ENCODE measurements at regions not wholly inside any gene's neighbourhood (a gene's known extent, or its start where the extent isn't known, plus 50 kb on each side); places are given as distances from the start of the nearest gene placed in this dataset.

DNA sequence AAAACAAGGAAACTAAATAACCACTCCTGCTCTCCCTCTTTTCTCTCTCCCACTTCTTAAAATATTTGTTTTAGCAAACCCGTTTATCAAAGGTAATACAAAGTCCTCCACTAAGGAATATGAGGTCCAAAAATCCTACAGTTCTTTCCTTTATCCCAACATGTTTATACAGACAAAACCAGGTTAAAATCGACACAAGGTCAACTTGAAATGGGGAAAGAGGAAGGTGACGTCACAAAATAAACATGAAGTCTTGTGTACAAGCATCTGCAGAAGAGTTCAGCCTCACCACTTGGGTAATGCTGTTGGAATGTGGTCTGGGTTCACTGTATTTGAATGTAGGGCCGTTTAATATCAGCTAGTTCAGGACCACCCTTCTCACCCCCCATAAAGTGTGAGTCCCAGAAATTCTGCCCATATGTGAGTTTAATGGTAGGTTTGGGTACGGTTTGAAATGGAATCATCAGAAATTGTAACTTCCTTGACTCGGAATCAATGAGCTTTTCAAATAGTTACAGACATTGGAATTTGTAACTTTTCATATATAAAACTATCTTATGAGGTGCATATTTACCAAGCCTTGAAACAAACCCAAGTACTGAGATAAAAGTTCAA lies 120.0 kb upstream of the SLC38A2 start:
- POLR2A ChIA-PET (ENCODE audit: partially characterized antibody) = no interaction called here
- TF ChIP-seq RAD21 (IDR thresholded peaks at IDR 0.05 in 1 of 2, conservative IDR thresholded peaks at IDR 0.05 in 1 of 2; ENCODE audit: low read depth in 2 of 2, low read length in 2 of 2) = no peak
- no peak for TF ChIP-seq SRF (IDR thresholded peaks at IDR 0.05; ENCODE audit: low read depth, low read length)
- TF ChIP-seq JUND (IDR thresholded peaks at IDR 0.05; ENCODE audit: low read length) = no peak
- no peak for TF ChIP-seq HDAC2 (IDR thresholded peaks at IDR 0.05; ENCODE audit: borderline replicate concordance in 1 of 2, low read depth in 2 of 2, low read length in 2 of 2)
- no peak for TF ChIP-seq ATF2 (IDR thresholded peaks at IDR 0.05; ENCODE audit: low read length)
- no peak for TF ChIP-seq SP2 (IDR thresholded peaks at IDR 0.05; ENCODE audit: low read length)
- no peak for TF ChIP-seq SAP30 (IDR thresholded peaks at IDR 0.05; ENCODE audit: insufficient read depth, insufficient replicate concordance, low read length)
- TF ChIP-seq TAF1 (IDR thresholded peaks at IDR 0.05; ENCODE audit: low read depth, low read length) = no peak
- no peak for TF ChIP-seq NANOG (IDR thresholded peaks at IDR 0.05; ENCODE audit: insufficient read depth, low read depth, low read length, poor library complexity, severe bottlenecking)
- TF ChIP-seq, protein P1, sequence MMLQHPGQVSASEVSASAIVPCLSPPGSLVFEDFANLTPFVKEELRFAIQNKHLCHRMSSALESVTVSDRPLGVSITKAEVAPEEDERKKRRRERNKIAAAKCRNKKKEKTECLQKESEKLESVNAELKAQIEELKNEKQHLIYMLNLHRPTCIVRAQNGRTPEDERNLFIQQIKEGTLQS (IDR thresholded peaks at IDR 0.05; ENCODE audit: insufficient read depth, low read depth, low read length) = no peak

More for the DNA sequence above, 120.0 kb upstream of the SLC38A2 start:
- Histone ChIP-seq H3K27ac (ENCODE audit: low read depth, low read length) (no peak overlapping the region), H2AK5ac (ENCODE audit: low read depth, low read length) (no peak overlapping the region; the same call in 1 of the 2 replicates), H3K23ac (ENCODE audit: insufficient read length) (no peak overlapping the region), H3K79me1 (ENCODE audit: low read depth, low read length) (no peaks in the 10 kb centered on the region), H3K9me3 (ENCODE audit: insufficient read depth in 2 of 2, low read depth in 1 of 2, low read length in 1 of 2) (no peaks in the 10 kb centered on the region), H3K79me2 (ENCODE audit: control insufficient read depth in 1 of 2, insufficient read depth in 2 of 2, low read length in 2 of 2) (no peaks in the 10 kb centered on the region), H4K8ac (ENCODE audit: extremely low read depth, insufficient read depth, low read length) (no peak overlapping the region), H2BK120ac (replicated peaks; ENCODE audit: low read depth, low read length) (peak overlapping the region; percentile 29), H3K27me3 (replicated peaks in 1 of 4; ENCODE audit: control insufficient read depth in 3 of 4, extremely low read depth in 1 of 4, insufficient read depth in 3 of 4, low read length in 3 of 4) (no peaks in the 10 kb centered on the region), H3K18ac (ENCODE audit: extremely low read depth, low read length) (no peak overlapping the region), H3K9ac (replicated peaks in 1 of 4; ENCODE audit: extremely low read depth in 1 of 4, low read depth in 3 of 4, low read length in 3 of 4) (no peak overlapping the region), H2BK12ac (ENCODE audit: low read depth, low read length) (no peak overlapping the region; the same call in 1 of the 2 replicates), H4K91ac (replicated peaks; ENCODE audit: insufficient read length, low read length) (no peak overlapping the region), H4K5ac (ENCODE audit: insufficient read length, low read depth, low read length) (peak overlapping the region; percentile 47), H4K20me1 (replicated peaks in 1 of 2; ENCODE audit: control insufficient read depth in 1 of 2, insufficient read depth in 2 of 2, low read length in 2 of 2) (no peaks in the 10 kb centered on the region), H3K4me3 (ENCODE audit: extremely low read depth in 1 of 4, insufficient read depth in 2 of 4, low read depth in 3 of 4, low read length in 4 of 4) (no peak overlapping the region), H3K36me3 (ENCODE audit: control insufficient read depth in 2 of 4, insufficient read depth in 4 of 4, low read length in 3 of 4) (no peaks in the 10 kb centered on the region), H2BK5ac (ENCODE audit: low read depth, low read length) (peak overlapping the region; percentile 67; the same call in 1 of the 2 replicates), H2AFZ (ENCODE audit: low read length) (no peak overlapping the region), H3K4me1 (replicated peaks in 1 of 4; ENCODE audit: control insufficient read depth in 3 of 4, insufficient read depth in 4 of 4, low read length in 3 of 4) (peaks cover 0 to 9% (median 2%) of the 10 kb centered on the region in 4 experiments; a peak in 3 of 7 replicates), H3K4me2 (ENCODE audit: insufficient read depth in 1 of 2, low read depth in 2 of 2, low read length in 2 of 2) (no peak overlapping the region), H3K4ac (replicated peaks; ENCODE audit: insufficient read length, low read depth, low read length) (no peak overlapping the region), H3K23me2 (ENCODE audit: low read depth, low read length) (no peaks in the 10 kb centered on the region), H3K14ac (ENCODE audit: insufficient read length) (no peak overlapping the region), H2BK20ac (ENCODE audit: low read length) (no peak overlapping the region), H2BK15ac (ENCODE audit: low read length) (no peak overlapping the region), H3K56ac (replicated peaks; ENCODE audit: insufficient read length, low read depth, low read length) (no peak overlapping the region)
- CTCF ChIA-PET (ENCODE audit: partially characterized antibody) = interaction anchor here (1.3 kb wide), 1 partner anchor 8 kb away, joined by 3 read pairs; no protein-coding TSS in a partner anchor
- 91% methylated on average over 6 of the region's 6 CpGs; no CpG with 5 or more reads in 1 of the 2 experiments for WGBS, 2 experiments (ENCODE audit: extremely low coverage in 1 of 2, insufficient coverage in 1 of 2, insufficient read length in 1 of 2, insufficient replicate concordance in 2 of 2, low coverage in 1 of 2, low lambda C conversion rate in 2 of 2, missing lambda C conversion rate in 1 of 2)
- DNase-seq (ENCODE audit: low read depth in 1 of 2, low spot score in 2 of 2) = no peak
- no peak for FAIRE-seq
